ENCODE measurements at regions not wholly inside any gene's neighbourhood (a gene's known extent, or its start where the extent isn't known, plus 50 kb on each side); places are given as distances from the start of the nearest gene placed in this dataset.

DNA sequence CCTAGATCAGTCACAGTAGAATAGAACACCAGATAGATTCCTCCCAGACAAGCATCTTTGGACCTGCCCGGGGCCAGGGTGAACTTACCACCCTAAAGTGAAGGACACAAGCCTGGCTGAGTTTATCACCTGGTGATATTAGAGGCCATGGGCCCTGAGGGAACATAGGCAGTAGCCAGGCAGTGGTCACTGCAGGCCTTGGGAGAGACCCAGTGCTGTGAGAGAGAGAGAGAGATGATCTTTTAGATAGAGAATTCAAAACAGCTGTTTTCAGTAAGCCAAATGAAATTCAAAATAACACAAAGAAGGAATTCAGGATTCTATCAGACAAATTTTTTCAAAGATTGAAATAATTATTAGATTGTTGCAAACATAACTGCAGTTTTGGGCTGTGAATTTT lies 1679.9 kb downstream of the EFNB2 start:
- TF ChIP-seq CTCF (conservative IDR thresholded peaks at IDR 0.05 in 1 of 2, IDR thresholded peaks at IDR 0.05 in 1 of 2; ENCODE audit: low read depth in 1 of 2, low read length in 2 of 2) (no peak), EZH2 (IDR thresholded peaks at IDR 0.05; ENCODE audit: low read length, missing control alignments) (no peak)
